ENCODE measurements at regions not wholly inside any gene's neighbourhood (a gene's known extent, or its start where the extent isn't known, plus 50 kb on each side); places are given as distances from the start of the nearest gene placed in this dataset.

GRCh38 chr7:130903358-130903974 lies 169.5 kb upstream of the KLF14 start:
- peaks cover 39 to 54% (median 46%) of the 10 kb centered on the region in 3 donors for H3K4me1 Mint-ChIP-seq
- H3K36me3 Mint-ChIP-seq: peaks cover 4% of the 10 kb centered on the region
- H3K4me3 Mint-ChIP-seq: peak overlapping the region in 1 of 4 donors; percentile 5
- H3K9me3 Mint-ChIP-seq: no peaks in the 10 kb centered on the region
- no peaks in the 10 kb centered on the region for H3K27me3 Mint-ChIP-seq
- H3K27ac Mint-ChIP-seq: peak overlapping the region; percentile 47 to 83 (median 59)

- no peaks in the 10 kb centered on the region for H3K9me3 Mint-ChIP-seq
- peak overlapping the region; percentile 59 to 71 (median 68) for H3K27ac Mint-ChIP-seq
- H3K4me3 Mint-ChIP-seq: peak overlapping the region in 2 of 4 donors; percentile 5 to 8
- peaks cover 2% of the 10 kb centered on the region for H3K36me3 Mint-ChIP-seq
- no peaks in the 10 kb centered on the region for H3K27me3 Mint-ChIP-seq
- peaks cover 38 to 47% (median 40%) of the 10 kb centered on the region in 3 donors for H3K4me1 Mint-ChIP-seq
Observed at GRCh38 chr7:130904031-130904757, 170.2 kb upstream of the KLF14 start.

GRCh38 chr7:130904792-130905191 lies 170.8 kb upstream of the KLF14 start:
- no peaks in the 10 kb centered on the region for H3K9me3 Mint-ChIP-seq
- peaks cover 5% of the 10 kb centered on the region for H3K36me3 Mint-ChIP-seq
- H3K4me1 Mint-ChIP-seq: peaks cover 37 to 42% (median 40%) of the 10 kb centered on the region in 3 donors
- peak overlapping the region in 1 of 3 donors; percentile 59 for H3K27ac Mint-ChIP-seq
- H3K4me3 Mint-ChIP-seq: peak overlapping the region in 1 of 4 donors; percentile 8
- H3K27me3 Mint-ChIP-seq: no peaks in the 10 kb centered on the region

- no peaks in the 10 kb centered on the region for H3K27me3 Mint-ChIP-seq
- peaks cover 5% of the 10 kb centered on the region for H3K36me3 Mint-ChIP-seq
- H3K27ac Mint-ChIP-seq: no peak overlapping the region
- no peaks in the 10 kb centered on the region for H3K9me3 Mint-ChIP-seq
- H3K4me1 Mint-ChIP-seq: peaks cover 27 to 36% (median 30%) of the 10 kb centered on the region in 3 donors
- no peak overlapping the region for H3K4me3 Mint-ChIP-seq
Observed at GRCh38 chr7:130906575-130906974, 172.6 kb upstream of the KLF14 start.

- peaks cover 5% of the 10 kb centered on the region for H3K36me3 Mint-ChIP-seq
- H3K27me3 Mint-ChIP-seq: no peaks in the 10 kb centered on the region
- no peaks in the 10 kb centered on the region for H3K9me3 Mint-ChIP-seq
- no peak overlapping the region for H3K27ac Mint-ChIP-seq
- peak overlapping the region in 1 of 4 donors; percentile 7 for H3K4me3 Mint-ChIP-seq
- peaks cover 25 to 40% (median 28%) of the 10 kb centered on the region in 3 donors for H3K4me1 Mint-ChIP-seq
Observed at GRCh38 chr7:130907439-130907838, 173.4 kb upstream of the KLF14 start.

GRCh38 chr7:130908345-130909160 lies 174.5 kb upstream of the KLF14 start:
- Mint-ChIP-seq H3K36me3 (peaks cover 5% of the 10 kb centered on the region), H3K27me3 (no peaks in the 10 kb centered on the region), H3K9me3 (no peaks in the 10 kb centered on the region), H3K4me1 (peaks cover 28 to 40% (median 29%) of the 10 kb centered on the region in 3 donors), H3K27ac (peak overlapping the region in 1 of 3 donors; percentile 2), H3K4me3 (peak overlapping the region in 1 of 4 donors; percentile 19)

GRCh38 chr7:130909161-130909836 lies 175.3 kb upstream of the KLF14 start:
- H3K4me1 Mint-ChIP-seq: peaks cover 29 to 41% (median 36%) of the 10 kb centered on the region in 3 donors
- H3K27me3 Mint-ChIP-seq: no peaks in the 10 kb centered on the region
- H3K9me3 Mint-ChIP-seq: no peaks in the 10 kb centered on the region
- H3K36me3 Mint-ChIP-seq: peaks cover 5% of the 10 kb centered on the region
- H3K4me3 Mint-ChIP-seq: peak overlapping the region in 2 of 4 donors; percentile 12 to 69
- H3K27ac Mint-ChIP-seq: peak overlapping the region; percentile 2 to 57 (median 53)

GRCh38 chr7:130909881-130910672 lies 176.1 kb upstream of the KLF14 start:
- H3K4me3 Mint-ChIP-seq: peak overlapping the region in 1 of 4 donors; percentile 69
- peaks cover 29 to 47% (median 38%) of the 10 kb centered on the region in 3 donors for H3K4me1 Mint-ChIP-seq
- peaks cover 5% of the 10 kb centered on the region for H3K36me3 Mint-ChIP-seq
- H3K27me3 Mint-ChIP-seq: no peaks in the 10 kb centered on the region
- no peaks in the 10 kb centered on the region for H3K9me3 Mint-ChIP-seq
- peak overlapping the region in 2 of 3 donors; percentile 56 to 73 for H3K27ac Mint-ChIP-seq

GRCh38 chr7:130910949-130911944 lies 177.2 kb upstream of the KLF14 start:
- H3K36me3 Mint-ChIP-seq: peaks cover 5% of the 10 kb centered on the region
- H3K27ac Mint-ChIP-seq: peak overlapping the region; percentile 88 to 97 (median 94)
- no peaks in the 10 kb centered on the region for H3K9me3 Mint-ChIP-seq
- H3K4me1 Mint-ChIP-seq: peaks cover 39 to 58% (median 49%) of the 10 kb centered on the region in 3 donors
- peak overlapping the region in 3 of 4 donors; percentile 74 to 90 (median 85) for H3K4me3 Mint-ChIP-seq
- H3K27me3 Mint-ChIP-seq: no peaks in the 10 kb centered on the region

GRCh38 chr7:130912082-130912861 lies 178.3 kb upstream of the KLF14 start:
- peaks cover 45 to 66% (median 56%) of the 10 kb centered on the region in 3 donors for H3K4me1 Mint-ChIP-seq
- no peaks in the 10 kb centered on the region for H3K27me3 Mint-ChIP-seq
- peak overlapping the region; percentile 88 to 97 (median 90) for H3K27ac Mint-ChIP-seq
- H3K9me3 Mint-ChIP-seq: no peaks in the 10 kb centered on the region
- peak overlapping the region; percentile 85 to 93 (median 88) for H3K4me3 Mint-ChIP-seq
- H3K36me3 Mint-ChIP-seq: peaks cover 5% of the 10 kb centered on the region

- peaks cover 5% of the 10 kb centered on the region for H3K36me3 Mint-ChIP-seq
- H3K9me3 Mint-ChIP-seq: no peaks in the 10 kb centered on the region
- no peaks in the 10 kb centered on the region for H3K27me3 Mint-ChIP-seq
- peak overlapping the region; percentile 85 to 93 (median 88) for H3K4me3 Mint-ChIP-seq
- peaks cover 48 to 73% (median 57%) of the 10 kb centered on the region in 3 donors for H3K4me1 Mint-ChIP-seq
- peak overlapping the region; percentile 88 to 97 (median 90) for H3K27ac Mint-ChIP-seq
Observed at GRCh38 chr7:130912862-130913638, 179.0 kb upstream of the KLF14 start.

All from IgD-negative memory B cell (primary cell).